Stimulated activated CD4-positive, alpha-beta T cell treated with anti-CD3 and anti-CD28 coated beads, Interleukin-4, amount 100 ng/mL, for 1 hour (primary cell): ENCODE measurements at regions not wholly inside any gene's neighbourhood (a gene's known extent, or its start where the extent isn't known, plus 50 kb on each side); places are given as distances from the start of the nearest gene placed in this dataset.
"Not testable (repeated sequence)": the region's sequence is repeated elsewhere in the genome, so short reads cannot be mapped to it uniquely, and the experiment has no call there.

ENCODE experiments used
- DNase-seq: peaks from one replicate; pipeline ENCODE4 v3.0.0-alpha.2; 2020

DNA sequence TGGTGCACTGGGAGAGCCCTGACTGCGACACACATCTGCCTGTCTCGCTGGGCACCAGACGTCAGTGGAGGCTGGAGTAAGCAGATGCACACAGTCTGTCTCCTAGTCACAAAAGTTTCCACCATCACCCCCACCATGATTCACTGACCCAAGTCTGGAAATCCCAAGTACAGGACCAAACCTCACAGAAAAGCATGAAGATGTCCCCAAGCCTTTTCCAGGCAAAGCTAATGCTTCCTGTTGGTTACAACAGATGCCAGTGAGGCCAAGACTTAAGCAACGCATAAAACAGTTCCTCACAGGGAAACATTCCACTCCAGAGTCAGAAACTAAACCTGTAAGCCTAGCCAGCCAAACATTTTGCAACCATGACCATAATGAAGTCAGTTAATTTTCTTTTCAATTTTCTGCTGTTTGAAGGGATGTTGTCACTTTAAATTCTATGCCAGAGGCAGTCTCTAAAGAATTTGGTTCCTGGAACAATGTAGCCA is 259.3 kb upstream of the SLC30A5 start:
- no peak for DNase-seq

- DNase-seq = no peak
Measured at GRCh38 chr5:68838157-68838718, 255.6 kb upstream of the SLC30A5 start.

- DNase-seq = no peak
Measured at GRCh38 chr5:68839019-68839552, 254.7 kb upstream of the SLC30A5 start.

DNA sequence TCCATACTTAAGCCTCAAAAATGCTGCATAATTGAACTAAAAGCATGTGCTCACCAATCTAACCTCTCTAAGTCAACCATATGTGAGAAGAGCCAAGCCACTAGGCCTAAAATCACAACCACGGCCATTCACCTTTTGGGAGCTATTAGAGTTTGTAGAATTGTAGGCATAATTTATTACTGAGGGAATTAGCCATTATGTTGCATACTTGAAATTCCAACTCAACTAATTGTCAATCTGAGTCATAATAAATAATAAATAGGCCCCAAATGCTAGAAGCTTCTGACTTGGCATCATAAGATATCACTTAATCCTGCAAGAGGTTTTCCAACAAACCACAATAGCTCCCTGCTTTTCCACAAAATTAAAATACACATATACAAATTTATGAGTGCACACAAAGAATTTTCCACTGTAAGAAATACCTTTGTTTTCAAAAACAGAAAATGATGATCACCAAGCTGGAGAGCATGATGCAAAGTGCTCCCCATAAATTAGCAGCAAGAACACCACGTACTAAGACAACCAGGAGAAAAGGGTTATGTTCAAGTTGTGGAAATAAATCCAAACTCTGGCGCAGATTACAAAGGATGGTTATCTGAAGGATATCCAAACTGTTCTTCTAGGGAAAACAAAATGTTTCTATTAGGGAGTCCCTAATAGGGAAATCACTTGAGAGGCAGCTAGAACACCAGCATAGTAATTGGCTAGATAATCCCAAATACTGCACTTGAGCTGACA is 250.0 kb upstream of the SLC30A5 start:
- DNase-seq = no peak

DNA sequence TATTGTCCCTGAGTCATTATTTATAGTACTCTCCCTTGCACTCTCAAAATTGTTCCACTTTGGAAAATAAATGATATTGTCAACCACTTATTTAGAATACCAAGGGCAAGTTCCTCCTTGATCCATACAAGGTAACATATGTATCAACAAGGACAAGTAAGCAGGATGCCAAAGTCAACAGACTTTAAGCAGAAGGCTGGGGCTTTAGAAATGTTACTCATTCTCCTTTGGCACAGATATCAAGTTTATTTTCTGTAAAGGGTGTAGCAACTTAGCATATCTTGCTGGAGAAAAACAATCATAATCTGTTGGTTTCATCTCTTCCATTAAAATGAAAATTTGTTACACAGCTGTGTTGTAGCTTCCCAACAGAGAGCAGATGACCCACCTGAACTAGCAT is 248.7 kb upstream of the SLC30A5 start:
- DNase-seq = no peak

DNA sequence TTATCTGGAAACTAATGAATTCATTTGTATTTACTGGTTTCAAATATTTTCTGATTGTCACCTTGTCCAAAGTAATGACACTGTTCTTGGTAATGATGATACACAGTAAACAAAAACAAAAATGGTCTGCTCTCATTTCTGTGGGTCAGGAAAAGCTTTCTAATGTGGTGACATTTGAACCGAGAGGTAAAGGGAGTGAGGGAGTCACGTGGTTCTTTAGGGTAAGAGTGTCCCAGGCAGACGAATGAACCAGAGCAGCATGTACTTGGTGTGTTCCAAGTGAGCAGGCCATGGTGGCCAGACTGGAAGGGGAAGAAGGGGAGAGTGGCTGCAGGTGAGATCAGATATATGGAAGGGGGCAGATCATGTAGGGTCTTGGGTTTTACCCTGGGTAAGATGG is 247.0 kb upstream of the SLC30A5 start:
- DNase-seq = no peak

DNA sequence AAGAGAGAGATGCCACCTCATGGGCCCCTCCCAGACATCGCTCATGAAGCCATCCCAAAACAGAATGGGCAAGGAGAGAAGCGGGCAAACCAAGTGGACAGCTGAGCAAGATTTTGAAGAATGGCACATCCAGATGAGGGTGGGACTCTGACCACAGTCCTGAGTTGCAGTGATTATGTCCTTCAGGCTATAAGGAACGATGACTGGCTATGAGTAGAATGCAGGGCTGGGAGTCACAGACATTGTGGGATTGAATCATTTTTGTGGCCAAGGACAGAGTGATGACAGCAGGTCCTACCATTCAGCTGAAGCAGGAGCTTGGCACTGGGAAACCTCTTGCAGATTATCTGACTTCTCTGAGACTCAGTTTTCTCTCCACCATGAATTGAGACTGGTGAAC is 245.7 kb upstream of the SLC30A5 start:
- DNase-seq = no peak

GRCh38 chr5:68849103-68849502 is 244.7 kb upstream of the SLC30A5 start:
- DNase-seq = no peak

DNA sequence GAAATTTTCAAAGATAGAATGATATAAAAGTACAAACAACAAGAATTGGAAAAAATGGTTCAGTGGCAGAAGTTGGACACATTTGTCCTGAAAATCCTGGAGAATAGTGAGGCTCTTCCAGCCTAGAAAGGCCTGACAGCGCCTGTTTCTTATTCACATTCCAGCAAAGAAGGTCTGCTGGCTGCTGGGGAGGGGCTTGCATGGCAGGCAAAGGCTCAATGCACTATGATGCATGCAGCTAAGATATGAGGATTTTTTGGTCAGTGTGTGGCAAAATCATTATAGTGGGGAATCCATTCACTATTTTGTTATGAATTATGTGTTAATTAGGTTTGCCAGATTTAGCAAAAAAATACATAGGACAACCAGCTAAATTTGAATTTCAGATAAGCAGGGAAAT is 243.9 kb upstream of the SLC30A5 start:
- DNase-seq = no peak

DNA sequence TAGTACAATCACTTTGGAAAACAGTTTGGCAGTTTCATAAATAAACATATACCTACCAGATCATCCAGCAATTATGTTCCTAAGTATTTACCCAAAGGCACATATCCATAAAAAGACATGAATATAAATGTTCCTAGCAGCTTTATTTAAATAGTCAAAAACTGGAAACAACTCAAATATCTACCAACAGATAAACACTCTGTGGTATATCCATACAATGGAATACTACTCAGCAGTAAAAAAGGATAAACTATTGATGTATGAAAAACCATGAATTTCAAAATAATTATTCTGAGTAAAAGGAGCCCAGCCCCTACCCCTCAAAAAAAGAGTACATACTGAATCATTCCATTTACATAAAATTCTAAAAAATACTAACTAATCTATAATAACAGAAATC is 232.7 kb upstream of the SLC30A5 start:
- DNase-seq = no peak

- no peak for DNase-seq
Measured at GRCh38 chr5:68862560-68862959, 231.3 kb upstream of the SLC30A5 start.

DNA sequence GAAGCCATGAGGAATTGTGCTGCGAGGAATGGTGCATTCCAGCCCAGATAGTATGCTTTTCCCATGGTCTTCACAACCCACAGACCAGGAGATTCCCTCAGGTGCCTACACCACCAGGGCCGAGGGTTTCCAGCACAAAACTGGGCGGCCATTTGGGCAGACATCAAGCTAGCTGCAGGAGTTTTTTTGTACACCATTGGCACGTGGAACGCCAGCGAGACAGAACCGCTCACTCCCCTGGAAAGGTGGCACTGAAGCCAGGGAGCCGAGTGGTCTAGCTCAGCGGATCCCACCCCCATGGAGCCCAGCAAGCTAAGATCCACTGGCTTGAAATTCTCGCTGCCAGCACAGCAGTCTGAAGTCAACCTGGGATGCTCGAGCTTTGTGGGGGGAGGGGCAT is 228.6 kb upstream of the SLC30A5 start:
- not testable (repeated sequence) for DNase-seq

DNA sequence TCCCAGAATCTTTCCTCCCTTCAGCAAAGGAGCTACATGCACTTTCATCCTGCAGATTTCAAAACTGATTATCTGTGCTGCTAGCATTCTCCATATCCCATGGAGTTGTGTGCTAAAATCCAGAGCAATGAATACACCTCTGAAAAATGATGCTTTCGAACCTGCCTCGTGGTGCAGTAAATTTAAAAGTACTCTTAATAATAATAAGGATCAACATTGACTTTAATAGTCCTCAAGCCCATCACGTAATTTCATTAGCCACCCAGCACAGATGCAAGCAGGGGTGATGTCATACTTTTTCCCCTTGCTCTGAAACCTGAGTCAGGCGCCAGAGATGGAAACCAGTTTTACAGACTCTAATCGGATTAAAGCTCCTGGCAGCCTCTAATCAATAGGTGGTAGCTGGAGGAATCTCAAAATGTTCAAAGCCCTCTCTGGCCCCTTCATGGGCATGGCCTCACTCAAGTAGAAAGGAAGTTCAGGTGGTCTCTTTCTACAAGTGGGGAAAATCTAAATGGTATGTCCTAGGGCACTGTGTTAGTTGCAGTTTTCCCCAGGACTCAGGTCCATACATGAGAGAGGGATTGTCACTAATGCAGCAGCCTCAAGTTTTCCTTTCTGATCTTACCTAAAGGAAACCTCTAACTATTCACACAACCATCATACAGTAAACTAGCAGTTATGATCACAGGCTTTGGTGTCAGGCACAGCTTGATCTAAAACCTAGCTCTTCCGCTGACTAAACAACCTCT is 221.6 kb upstream of the SLC30A5 start:
- no peak for DNase-seq

DNA sequence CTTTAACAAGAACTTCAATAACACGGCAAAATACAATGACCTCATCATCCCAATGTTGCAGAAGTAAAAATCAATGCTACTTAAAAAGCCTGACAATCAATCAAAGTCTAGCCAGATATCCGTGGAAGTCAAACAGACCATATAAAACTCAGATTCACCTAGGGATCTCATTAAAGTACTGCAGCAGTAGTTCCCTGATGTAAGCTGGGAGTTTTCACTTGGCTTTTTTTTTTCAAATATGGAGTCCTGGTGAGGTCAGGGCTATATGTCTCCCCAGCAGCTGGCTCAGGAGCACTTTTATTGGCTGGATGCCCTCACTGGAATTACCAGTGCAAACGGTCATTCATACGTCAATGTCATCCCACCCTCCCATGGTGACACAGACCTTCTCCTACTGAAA is 220.6 kb upstream of the SLC30A5 start:
- DNase-seq = no peak

DNA sequence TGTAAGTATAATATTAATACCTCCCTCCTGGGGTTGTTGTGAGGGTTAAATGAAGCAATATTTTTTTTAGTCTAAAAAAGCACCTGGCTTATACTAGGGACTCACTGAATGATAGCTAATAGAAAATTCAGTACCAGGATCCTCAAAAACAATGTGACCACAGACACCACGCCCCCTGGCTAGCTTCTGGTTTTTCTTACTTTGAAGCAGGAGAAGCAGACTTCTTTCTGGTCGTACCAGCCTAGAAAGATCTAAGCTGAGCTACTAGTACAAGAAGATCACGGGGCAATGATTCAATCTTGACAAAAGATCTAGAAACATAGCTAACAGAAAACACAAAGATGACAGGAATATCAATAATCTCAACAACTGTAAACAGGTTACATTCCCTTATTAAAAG is 218.5 kb upstream of the SLC30A5 start:
- no peak for DNase-seq

GRCh38 chr5:68883436-68883835 is 210.4 kb upstream of the SLC30A5 start:
- no peak for DNase-seq

GRCh38 chr5:68884144-68884754 is 209.6 kb upstream of the SLC30A5 start:
- DNase-seq = no peak

DNA sequence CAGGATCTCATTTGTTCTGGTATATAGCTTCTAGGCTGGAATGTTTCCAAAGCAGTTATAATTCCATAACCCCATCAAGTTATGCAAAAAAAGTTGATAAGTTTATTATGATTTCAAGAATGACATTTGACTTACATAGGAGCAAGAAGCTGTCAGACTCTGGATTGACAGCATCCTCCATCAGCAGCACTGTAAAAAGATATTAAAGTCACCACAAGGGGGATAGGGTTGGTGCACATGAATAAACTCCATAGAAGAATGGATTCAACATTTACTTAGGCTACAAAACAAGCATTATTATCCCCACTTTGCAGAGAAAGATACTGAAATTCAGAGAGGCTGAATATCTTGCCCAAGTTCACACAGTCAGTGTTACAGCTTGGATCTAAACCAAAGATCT is 208.9 kb upstream of the SLC30A5 start:
- no peak for DNase-seq

- no peak for DNase-seq
Measured at GRCh38 chr5:68886814-68887213, 207.0 kb upstream of the SLC30A5 start.

DNA sequence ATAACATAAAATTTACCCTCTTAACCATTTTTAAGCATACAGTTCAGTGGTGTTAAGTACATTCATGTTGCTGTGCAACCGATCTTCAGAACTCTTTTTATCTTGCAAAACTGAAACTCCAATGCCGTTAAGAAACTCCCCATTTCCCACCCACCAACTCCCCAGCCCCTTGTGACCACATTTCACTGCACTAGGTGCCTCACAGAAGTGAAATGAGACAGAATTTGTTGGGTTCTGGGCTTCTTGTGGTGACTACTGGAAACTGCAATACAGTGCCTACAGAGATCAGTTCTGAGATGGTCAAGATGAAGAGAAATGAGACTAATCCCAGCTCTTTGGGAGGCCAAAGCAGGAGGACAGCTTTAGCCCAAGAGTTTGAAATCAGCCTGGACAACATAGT is 202.1 kb upstream of the SLC30A5 start:
- no peak for DNase-seq

DNA sequence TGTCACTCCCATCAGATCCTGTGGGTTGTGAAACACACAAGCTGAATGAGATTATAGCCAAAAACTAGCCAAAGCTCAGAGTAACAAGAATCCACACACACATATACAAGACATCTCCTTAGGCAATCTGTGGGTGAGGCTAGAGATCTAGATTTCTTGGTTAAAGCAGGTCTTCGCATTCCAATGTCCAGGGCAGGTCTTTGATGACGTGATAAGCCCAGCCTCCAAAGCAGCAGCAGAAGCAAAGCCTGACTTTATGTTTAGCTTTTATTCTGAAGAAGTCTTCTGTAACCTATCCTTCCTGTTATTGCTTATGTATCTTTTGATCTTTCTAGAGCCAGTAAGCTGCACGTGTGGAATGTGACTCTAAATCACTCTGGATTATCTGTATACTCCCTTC is 199.1 kb upstream of the SLC30A5 start:
- no peak for DNase-seq

DNA sequence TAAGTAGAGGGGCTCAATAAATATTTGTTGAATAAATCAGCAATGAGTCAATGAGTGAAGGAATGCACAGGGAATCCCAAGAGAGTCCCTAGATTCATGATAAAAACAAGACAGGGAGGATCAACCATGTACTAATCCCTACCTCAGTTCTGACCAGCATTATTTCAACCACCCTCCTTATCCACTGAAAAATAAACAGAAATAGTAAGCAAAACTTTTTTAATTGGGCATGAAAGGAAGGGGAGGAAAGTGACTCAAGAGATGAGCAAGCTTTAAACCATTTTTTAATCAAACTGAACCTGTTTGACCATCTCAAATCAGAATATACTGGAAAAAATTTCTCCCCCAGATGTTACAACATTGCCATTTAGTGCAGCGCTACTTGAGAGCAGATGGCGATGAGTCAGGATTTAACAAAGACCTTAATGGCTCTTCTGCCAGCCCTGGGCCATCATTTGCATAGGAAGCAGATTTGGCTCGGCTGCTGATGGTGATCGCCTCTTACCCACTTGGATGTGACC is 194.8 kb upstream of the SLC30A5 start:
- no peak for DNase-seq
